ENCODE measurements at regions not wholly inside any gene's neighbourhood (a gene's known extent, or its start where the extent isn't known, plus 50 kb on each side); places are given as distances from the start of the nearest gene placed in this dataset.
"Not testable (repeated sequence)": the region's sequence is repeated elsewhere in the genome, so short reads cannot be mapped to it uniquely, and the experiment has no call there.

- Histone ChIP-seq H3K79me2 (no peaks in the 10 kb centered on the region), H3K4me3 (no peak overlapping the region), H3K27me3 (no peaks in the 10 kb centered on the region), H3K36me3 (replicated peaks; ENCODE audit: insufficient read depth, low read depth) (no peaks in the 10 kb centered on the region), H3K9me2 (replicated peaks; ENCODE audit: insufficient read depth) (no peaks in the 10 kb centered on the region), H4K20me1 (ENCODE audit: insufficient read depth, poor library complexity, severe bottlenecking) (no peaks in the 10 kb centered on the region), H3K9me3 (ENCODE audit: low read depth) (no peaks in the 10 kb centered on the region), H3K4me1 (ENCODE audit: insufficient read depth) (no peaks in the 10 kb centered on the region), H3K27ac (no peak overlapping the region), H3K4me2 (no peak overlapping the region), H2AFZ (no peak overlapping the region)
- TF ChIP-seq EZH2phosphoT487 (IDR thresholded peaks at IDR 0.05; ENCODE audit: low read depth, severe bottlenecking, unreplicated experiment) (no peak), EZH2 (IDR thresholded peaks at IDR 0.05; ENCODE audit: borderline replicate concordance) (no peak), CTCF (IDR thresholded peaks at IDR 0.05; ENCODE audit: poor library complexity) (no peak)
- 93% methylated on average over 3 of the region's 3 CpGs for WGBS (ENCODE audit: low lambda C conversion rate, missing lambda C conversion rate)
- DNase-seq (ENCODE audit: low spot score), result no peak
Measured at GRCh38 chr6:5832668-5833067, 174.1 kb downstream of the NRN1 start.

DNA sequence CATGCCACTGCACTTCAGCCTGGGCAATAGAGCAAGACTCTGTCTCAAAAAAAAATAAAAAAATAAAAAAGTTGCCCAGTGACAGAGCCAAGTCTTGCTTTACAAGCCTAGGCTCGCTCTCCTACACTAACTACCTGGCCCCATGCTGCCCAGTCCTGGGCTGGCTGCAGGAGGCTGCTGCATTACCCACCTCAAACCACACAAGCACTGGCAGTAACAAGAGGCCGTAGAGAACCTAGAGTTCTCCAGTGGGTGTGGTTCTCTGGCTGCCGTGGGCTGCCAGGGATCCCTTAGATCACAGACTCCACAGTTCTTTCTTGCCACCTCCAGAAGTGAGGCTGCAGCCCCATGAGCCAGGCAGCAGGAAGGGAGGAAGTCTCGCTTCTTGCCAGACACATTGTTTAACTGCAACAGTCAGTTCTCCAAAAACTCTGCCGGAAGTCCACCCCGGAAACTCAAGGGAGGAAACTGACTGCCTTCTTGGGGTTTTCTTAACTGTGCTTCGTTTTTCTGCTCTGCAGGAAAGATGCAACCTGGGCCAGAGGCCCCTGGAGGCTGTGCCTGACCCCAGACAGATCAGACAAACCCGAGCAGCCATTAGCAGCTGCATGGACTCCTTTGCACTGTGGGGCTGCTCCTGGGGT is 175.4 kb downstream of the NRN1 start:
- not testable (repeated sequence) for H3K79me2 ChIP-seq; H3K27ac ChIP-seq; H3K27me3 ChIP-seq; H3K36me3 ChIP-seq (replicated peaks; ENCODE audit: insufficient read depth, low read depth); H3K4me3 ChIP-seq; DNase-seq (ENCODE audit: low spot score); H3K4me1 ChIP-seq (ENCODE audit: insufficient read depth); H3K9me3 ChIP-seq (ENCODE audit: low read depth); H2AFZ ChIP-seq; H3K9me2 ChIP-seq (replicated peaks; ENCODE audit: insufficient read depth); H3K4me2 ChIP-seq; H4K20me1 ChIP-seq (ENCODE audit: insufficient read depth, poor library complexity, severe bottlenecking)
- WGBS (ENCODE audit: low lambda C conversion rate, missing lambda C conversion rate), result 69% methylated on average over 8 of the region's 8 CpGs

DNA sequence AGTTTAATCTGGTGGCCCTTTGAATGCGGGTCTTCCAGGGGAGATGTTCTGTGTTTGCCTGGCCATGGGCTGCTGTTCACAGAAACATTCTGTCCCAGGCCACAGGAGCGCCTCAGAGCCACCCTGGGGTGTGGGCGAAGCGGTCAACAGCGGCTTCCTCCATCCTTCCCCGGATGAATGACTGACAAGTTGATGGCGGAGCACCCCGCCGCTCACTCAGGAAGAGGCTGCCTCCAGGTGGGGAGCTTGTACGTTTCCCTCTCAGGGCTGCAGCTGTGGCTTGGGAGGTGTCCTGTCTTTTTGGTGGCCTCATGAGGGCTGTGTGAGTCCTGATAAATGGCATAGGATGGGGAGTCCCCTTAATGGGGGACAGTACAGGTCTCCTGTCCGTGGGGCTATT is 178.4 kb downstream of the NRN1 start:
- Histone ChIP-seq H3K4me1 (ENCODE audit: insufficient read depth) (no peaks in the 10 kb centered on the region), H3K27me3 (no peaks in the 10 kb centered on the region), H3K79me2 (no peaks in the 10 kb centered on the region), H2AFZ (no peak overlapping the region), H3K9me2 (replicated peaks; ENCODE audit: insufficient read depth) (no peaks in the 10 kb centered on the region), H3K4me2 (no peak overlapping the region), H4K20me1 (ENCODE audit: insufficient read depth, poor library complexity, severe bottlenecking) (no peaks in the 10 kb centered on the region), H3K27ac (no peak overlapping the region), H3K4me3 (no peak overlapping the region), H3K9me3 (ENCODE audit: low read depth) (no peaks in the 10 kb centered on the region), H3K36me3 (replicated peaks; ENCODE audit: insufficient read depth, low read depth) (no peaks in the 10 kb centered on the region)
- WGBS (ENCODE audit: low lambda C conversion rate, missing lambda C conversion rate), result 81% methylated on average over 11 of the region's 11 CpGs
- no peak for DNase-seq (ENCODE audit: low spot score)
- TF ChIP-seq CTCF (IDR thresholded peaks at IDR 0.05; ENCODE audit: poor library complexity), result no peak
- TF ChIP-seq EZH2phosphoT487 (IDR thresholded peaks at IDR 0.05; ENCODE audit: low read depth, severe bottlenecking, unreplicated experiment), result no peak
- no peak for TF ChIP-seq EZH2 (IDR thresholded peaks at IDR 0.05; ENCODE audit: borderline replicate concordance)

GRCh38 chr6:5827056-5827904 is 179.4 kb downstream of the NRN1 start:
- Histone ChIP-seq H3K79me2 (no peaks in the 10 kb centered on the region), H3K4me1 (ENCODE audit: insufficient read depth) (no peaks in the 10 kb centered on the region), H3K36me3 (replicated peaks; ENCODE audit: insufficient read depth, low read depth) (no peaks in the 10 kb centered on the region), H3K27me3 (no peaks in the 10 kb centered on the region), H4K20me1 (ENCODE audit: insufficient read depth, poor library complexity, severe bottlenecking) (no peaks in the 10 kb centered on the region), H3K4me2 (no peak overlapping the region), H2AFZ (no peak overlapping the region), H3K9me3 (ENCODE audit: low read depth) (no peaks in the 10 kb centered on the region), H3K9me2 (replicated peaks; ENCODE audit: insufficient read depth) (no peaks in the 10 kb centered on the region), H3K27ac (no peak overlapping the region), H3K4me3 (no peak overlapping the region)
- no peak for DNase-seq (ENCODE audit: low spot score)
- WGBS (ENCODE audit: low lambda C conversion rate, missing lambda C conversion rate), result 80% methylated on average over 14 of the region's 14 CpGs
- TF ChIP-seq EZH2phosphoT487 (IDR thresholded peaks at IDR 0.05; ENCODE audit: low read depth, severe bottlenecking, unreplicated experiment) (no peak), EZH2 (IDR thresholded peaks at IDR 0.05; ENCODE audit: borderline replicate concordance) (no peak), CTCF (IDR thresholded peaks at IDR 0.05; ENCODE audit: poor library complexity) (no peak)

GRCh38 chr6:5824382-5824983 is 182.2 kb downstream of the NRN1 start:
- H3K4me3 ChIP-seq; DNase-seq (ENCODE audit: low spot score); H2AFZ ChIP-seq; H3K4me2 ChIP-seq; H3K27ac ChIP-seq; H3K9me3 ChIP-seq (ENCODE audit: low read depth); H3K9me2 ChIP-seq (replicated peaks; ENCODE audit: insufficient read depth); H3K36me3 ChIP-seq (replicated peaks; ENCODE audit: insufficient read depth, low read depth); H3K4me1 ChIP-seq (ENCODE audit: insufficient read depth); H4K20me1 ChIP-seq (ENCODE audit: insufficient read depth, poor library complexity, severe bottlenecking); H3K79me2 ChIP-seq; H3K27me3 ChIP-seq: not testable (repeated sequence)
- 87% methylated on average over 8 of the region's 8 CpGs for WGBS (ENCODE audit: low lambda C conversion rate, missing lambda C conversion rate)
